ENCODE measurements at regions not wholly inside any gene's neighbourhood (a gene's known extent, or its start where the extent isn't known, plus 50 kb on each side); places are given as distances from the start of the nearest gene placed in this dataset.
A peak's percentile ranks its signal among the peaks of the same experiment; 100 is the strongest.

- DNase-seq (ENCODE audit: low read depth, low spot score): no peak
- in situ Hi-C loops (cut with HindIII; ENCODE audit: low pct_unique_long_range_greater_than_20kb, low sequenced_read_pairs): no loop called here
Observed at GRCh38 chr7:10704653-10705052, 269.0 kb upstream of the PHF14 start.

- in situ Hi-C loops (cut with HindIII; ENCODE audit: low pct_unique_long_range_greater_than_20kb, low sequenced_read_pairs): no loop called here
- DNase-seq (ENCODE audit: low read depth, low spot score): no peak
Observed at GRCh38 chr7:10706875-10707493, 266.7 kb upstream of the PHF14 start.

GRCh38 chr7:10707519-10707918 lies 266.2 kb upstream of the PHF14 start:
- in situ Hi-C loops (cut with HindIII; ENCODE audit: low pct_unique_long_range_greater_than_20kb, low sequenced_read_pairs): no loop called here
- no peak for DNase-seq (ENCODE audit: low read depth, low spot score)

GRCh38 chr7:10708447-10708846 lies 265.2 kb upstream of the PHF14 start:
- in situ Hi-C loops (cut with HindIII; ENCODE audit: low pct_unique_long_range_greater_than_20kb, low sequenced_read_pairs): no loop called here
- peak; percentile 61 for DNase-seq (ENCODE audit: low read depth, low spot score)

GRCh38 chr7:10718768-10719167 lies 254.9 kb upstream of the PHF14 start:
- in situ Hi-C loops (cut with HindIII; ENCODE audit: low pct_unique_long_range_greater_than_20kb, low sequenced_read_pairs): no loop called here
- no peak for DNase-seq (ENCODE audit: low read depth, low spot score)

- in situ Hi-C loops (cut with HindIII; ENCODE audit: low pct_unique_long_range_greater_than_20kb, low sequenced_read_pairs): no loop called here
- peak; percentile 42 for DNase-seq (ENCODE audit: low read depth, low spot score)
Observed at GRCh38 chr7:10720042-10720441, 253.6 kb upstream of the PHF14 start.

- in situ Hi-C loops (cut with HindIII; ENCODE audit: low pct_unique_long_range_greater_than_20kb, low sequenced_read_pairs): no loop called here
- DNase-seq (ENCODE audit: low read depth, low spot score): no peak
Observed at GRCh38 chr7:10721289-10721688, 252.4 kb upstream of the PHF14 start.

GRCh38 chr7:10723832-10724231 lies 249.8 kb upstream of the PHF14 start:
- DNase-seq (ENCODE audit: low read depth, low spot score): no peak
- in situ Hi-C loops (cut with HindIII; ENCODE audit: low pct_unique_long_range_greater_than_20kb, low sequenced_read_pairs): no loop called here

- in situ Hi-C loops (cut with HindIII; ENCODE audit: low pct_unique_long_range_greater_than_20kb, low sequenced_read_pairs): no loop called here
- DNase-seq (ENCODE audit: low read depth, low spot score): no peak
Observed at GRCh38 chr7:10724449-10724848, 249.2 kb upstream of the PHF14 start.

GRCh38 chr7:10727636-10728035 lies 246.0 kb upstream of the PHF14 start:
- DNase-seq (ENCODE audit: low read depth, low spot score): no peak
- in situ Hi-C loops (cut with HindIII; ENCODE audit: low pct_unique_long_range_greater_than_20kb, low sequenced_read_pairs): no loop called here

GRCh38 chr7:10731253-10731773 lies 242.4 kb upstream of the PHF14 start:
- no peak for DNase-seq (ENCODE audit: low read depth, low spot score)
- in situ Hi-C loops (cut with HindIII; ENCODE audit: low pct_unique_long_range_greater_than_20kb, low sequenced_read_pairs): no loop called here

GRCh38 chr7:10733747-10734146 lies 239.9 kb upstream of the PHF14 start:
- no peak for DNase-seq (ENCODE audit: low read depth, low spot score)
- in situ Hi-C loops (cut with HindIII; ENCODE audit: low pct_unique_long_range_greater_than_20kb, low sequenced_read_pairs): no loop called here

GRCh38 chr7:10734595-10734994 lies 239.1 kb upstream of the PHF14 start:
- in situ Hi-C loops (cut with HindIII; ENCODE audit: low pct_unique_long_range_greater_than_20kb, low sequenced_read_pairs): no loop called here
- no peak for DNase-seq (ENCODE audit: low read depth, low spot score)

- no peak for DNase-seq (ENCODE audit: low read depth, low spot score)
- in situ Hi-C loops (cut with HindIII; ENCODE audit: low pct_unique_long_range_greater_than_20kb, low sequenced_read_pairs): no loop called here
Observed at GRCh38 chr7:10739401-10739800, 234.3 kb upstream of the PHF14 start.

GRCh38 chr7:10740805-10741204 lies 232.9 kb upstream of the PHF14 start:
- in situ Hi-C loops (cut with HindIII; ENCODE audit: low pct_unique_long_range_greater_than_20kb, low sequenced_read_pairs): no loop called here
- no peak for DNase-seq (ENCODE audit: low read depth, low spot score)

- in situ Hi-C loops (cut with HindIII; ENCODE audit: low pct_unique_long_range_greater_than_20kb, low sequenced_read_pairs): no loop called here
- DNase-seq (ENCODE audit: low read depth, low spot score): no peak
Observed at GRCh38 chr7:10756981-10757380, 216.7 kb upstream of the PHF14 start.

- in situ Hi-C loops (cut with HindIII; ENCODE audit: low pct_unique_long_range_greater_than_20kb, low sequenced_read_pairs): no loop called here
- DNase-seq (ENCODE audit: low read depth, low spot score): no peak
Observed at GRCh38 chr7:10759120-10759519, 214.6 kb upstream of the PHF14 start.

GRCh38 chr7:10767771-10768170 lies 205.9 kb upstream of the PHF14 start:
- no peak for DNase-seq (ENCODE audit: low read depth, low spot score)
- in situ Hi-C loops (cut with HindIII; ENCODE audit: low pct_unique_long_range_greater_than_20kb, low sequenced_read_pairs): no loop called here

- DNase-seq (ENCODE audit: low read depth, low spot score): no peak
- in situ Hi-C loops (cut with HindIII; ENCODE audit: low pct_unique_long_range_greater_than_20kb, low sequenced_read_pairs): no loop called here
Observed at GRCh38 chr7:10770176-10770575, 203.5 kb upstream of the PHF14 start.

GRCh38 chr7:10773430-10773829 lies 200.2 kb upstream of the PHF14 start:
- in situ Hi-C loops (cut with HindIII; ENCODE audit: low pct_unique_long_range_greater_than_20kb, low sequenced_read_pairs): no loop called here

More at GRCh38 chr7:10773430-10773829, 200.2 kb upstream of the PHF14 start:
- no peak for DNase-seq (ENCODE audit: low read depth, low spot score)

Data from SK-MEL-5 (cell line).